SK-N-MC (cell line): ENCODE measurements at regions not wholly inside any gene's neighbourhood (a gene's known extent, or its start where the extent isn't known, plus 50 kb on each side); places are given as distances from the start of the nearest gene placed in this dataset.

Experiments
- EZH2 ChIP-seq: fragments of 200-600 bp; sonication (generic); IDR thresholded peaks from one replicate; pipeline ENCODE4 v1.6.1; 2017; ENCODE audit warnings: antibody characterized with exemption
- FOXP2 ChIP-seq: optimal IDR thresholded peaks from 2 replicates; pipeline ENCODE3; 2011; ENCODE audit warnings: mild to moderate bottlenecking, moderate library complexity; ENCODE audit not compliant: insufficient read depth; ENCODE audit errors: extremely low read length, control extremely low read depth
- POLR2AphosphoS5 ChIP-seq: IDR thresholded peaks from 2 replicates; pipeline ENCODE4 v1.6.1; 2012; ENCODE audit warnings: mild to moderate bottlenecking, low read depth, low read length, borderline replicate concordance

DNA sequence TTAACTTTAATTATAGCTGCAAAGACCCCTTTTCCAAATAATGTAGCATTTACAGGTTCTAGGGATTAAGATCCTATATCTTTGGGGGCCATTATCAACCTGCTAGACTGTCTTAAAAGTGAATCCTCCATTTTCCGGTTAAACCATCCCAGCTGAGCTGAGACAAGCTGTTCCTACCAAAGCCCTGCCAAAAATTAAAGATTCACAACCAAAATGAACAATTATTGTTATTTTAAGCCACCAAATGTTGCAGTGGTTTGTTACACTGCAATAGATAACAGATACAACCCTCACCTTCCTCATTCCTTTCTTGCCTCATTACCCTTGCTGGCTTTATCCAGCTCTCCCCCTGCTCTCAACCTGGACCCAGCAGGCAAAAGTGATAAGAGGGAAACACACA is 343.4 kb downstream of the CDK5RAP2 start:
- TF ChIP-seq POLR2AphosphoS5 (no peak), EZH2 (no peak), FOXP2 (no peak)
